Neural cell (in vitro differentiated cells): ENCODE measurements at regions not wholly inside any gene's neighbourhood (a gene's known extent, or its start where the extent isn't known, plus 50 kb on each side); places are given as distances from the start of the nearest gene placed in this dataset.

Experiments
- H2AFZ ChIP-seq: fragments of 200-600, 300-800 bp; sonication (generic), shearing (Covaris generic); 2 replicates; pipeline ENCODE4 v1.6.0; 2014; ENCODE audit warnings: low read depth, mild to moderate bottlenecking, antibody characterized with exemption, low read length, moderate library complexity
- H3F3A ChIP-seq: fragments of 200-600 bp; shearing (Covaris generic); 2 replicates; pipeline ENCODE4 v1.6.1; 2016; ENCODE audit warnings: mild to moderate bottlenecking, moderate library complexity, mixed read lengths, antibody characterized with exemption, low read length; ENCODE audit not compliant: insufficient read depth, poor library complexity, severe bottlenecking
- H3K27ac ChIP-seq: fragments of 200-600, 300-800 bp; sonication (generic), shearing (Covaris generic); 2 replicates; pipeline ENCODE4 v1.5.1; 2014; ENCODE audit warnings: mild to moderate bottlenecking, low read length, moderate library complexity
- H3K27me3 ChIP-seq: fragments of 300-800, 200-600 bp; sonication (generic), shearing (Covaris generic); 2 replicates; pipeline ENCODE4 v1.6.0; 2014; ENCODE audit warnings: mild to moderate bottlenecking, low read depth, low read length, moderate library complexity; ENCODE audit not compliant: insufficient read depth
- H3K36me3 ChIP-seq: fragments of 300-800, 200-600 bp; sonication (generic), shearing (Covaris generic); 2 replicates; pipeline ENCODE4 v1.5.1; 2014; ENCODE audit warnings: mild to moderate bottlenecking, antibody characterized with exemption, low read length, moderate library complexity; ENCODE audit not compliant: insufficient read depth
- H3K4me2 ChIP-seq: fragments of 300-800, 200-600 bp; sonication (generic), shearing (Covaris generic); 2 replicates; pipeline ENCODE4 v1.6.0; 2014; ENCODE audit warnings: mild to moderate bottlenecking, low read length
- H3K4me3 ChIP-seq: fragments of 300-800, 200-600 bp; sonication (generic), shearing (Covaris generic); 2 replicates; pipeline ENCODE4 v1.5.1; 2014; ENCODE audit warnings: mild to moderate bottlenecking, low read length, moderate library complexity
- H3K79me2 ChIP-seq: fragments of 200-600 bp; shearing (Covaris generic); replicated peaks from 2 replicates; pipeline ENCODE4 v1.6.0; 2014; ENCODE audit warnings: mild to moderate bottlenecking, low read length, moderate library complexity; ENCODE audit not compliant: insufficient read depth
- H3K9ac ChIP-seq: fragments of 300-800, 200-600 bp; sonication (generic), shearing (Covaris generic); 2 replicates; pipeline ENCODE4 v1.6.1; 2016; ENCODE audit warnings: mild to moderate bottlenecking, low read length, mixed read lengths
- H3K9me2 ChIP-seq: fragments of 200-600 bp; shearing (Covaris generic); 2 replicates; pipeline ENCODE4 v1.6.1; 2016; ENCODE audit warnings: mild to moderate bottlenecking, low read length, mixed read lengths; ENCODE audit not compliant: insufficient read depth
- H3K9me3 ChIP-seq: fragments of 200-600, 300-800 bp; sonication (generic), shearing (Covaris generic); 2 replicates; pipeline ENCODE4 v1.6.1; 2016; ENCODE audit warnings: mild to moderate bottlenecking, mixed run types, low read length, moderate library complexity, mixed read lengths
- H4K20me1 ChIP-seq: fragments of 200-600 bp; shearing (Covaris generic); 2 replicates; pipeline ENCODE4 v1.6.1; 2016; ENCODE audit warnings: mild to moderate bottlenecking, mixed run types; ENCODE audit not compliant: insufficient read depth
- EP300 ChIP-seq: fragments of 450-650 bp; conservative IDR thresholded peaks from 2 replicates; pipeline ENCODE4 v1.6.1; 2014; ENCODE audit warnings: antibody characterized with exemption, mild to moderate bottlenecking, moderate library complexity; ENCODE audit not compliant: poor library complexity, severe bottlenecking
- EZH2 ChIP-seq: fragments of 200-600, 300-800 bp; shearing (Covaris generic), sonication (generic); IDR thresholded peaks from 2 replicates; pipeline ENCODE4 v1.6.1; 2014; ENCODE audit warnings: antibody characterized with exemption, low read length, borderline replicate concordance, mild to moderate bottlenecking; ENCODE audit not compliant: insufficient read depth, poor library complexity, severe bottlenecking
- MXI1 ChIP-seq: fragments of 450-650 bp; conservative IDR thresholded peaks from 2 replicates; pipeline ENCODE4 v1.6.1; 2014; ENCODE audit warnings: antibody characterized with exemption, mild to moderate bottlenecking; ENCODE audit not compliant: poor library complexity, severe bottlenecking
- POLR2AphosphoS5 ChIP-seq: IDR thresholded peaks from 2 replicates; pipeline ENCODE4 v1.6.1; 2012
- RAD21 ChIP-seq: fragments of 450-650 bp; conservative IDR thresholded peaks from 2 replicates; pipeline ENCODE4 v1.6.1; 2014; ENCODE audit warnings: antibody characterized with exemption, mild to moderate bottlenecking, moderate library complexity
- SMC3 ChIP-seq: fragments of 450-650 bp; conservative IDR thresholded peaks from 2 replicates; pipeline ENCODE4 v1.6.1; 2014; ENCODE audit warnings: antibody characterized with exemption, mild to moderate bottlenecking, moderate library complexity; ENCODE audit not compliant: poor library complexity
- TAF1 ChIP-seq: IDR thresholded peaks from 2 replicates; pipeline ENCODE4 v1.6.1; 2012; ENCODE audit warnings: low read depth
- TF ChIP-seq, protein P1 (sequence below): fragments of 450-650 bp; IDR thresholded peaks from 2 replicates; pipeline ENCODE4 v1.5.1; 2014; ENCODE audit warnings: antibody characterized with exemption, mild to moderate bottlenecking, moderate library complexity; ENCODE audit not compliant: poor library complexity, severe bottlenecking
- TF ChIP-seq, protein P2 (sequence below): IDR thresholded peaks from 2 replicates; pipeline ENCODE4 v1.6.1; 2012; ENCODE audit warnings: borderline replicate concordance

- H3K4me2 ChIP-seq, result no peak overlapping the region
- no peaks in the 10 kb centered on the region for H3F3A ChIP-seq
- no peak for TF ChIP-seq TAF1
- no peak for TF ChIP-seq MXI1
- TF ChIP-seq EZH2, result no peak
- TF ChIP-seq EP300, result no peak
- TF ChIP-seq SMC3, result no peak
- TF ChIP-seq, protein P1, sequence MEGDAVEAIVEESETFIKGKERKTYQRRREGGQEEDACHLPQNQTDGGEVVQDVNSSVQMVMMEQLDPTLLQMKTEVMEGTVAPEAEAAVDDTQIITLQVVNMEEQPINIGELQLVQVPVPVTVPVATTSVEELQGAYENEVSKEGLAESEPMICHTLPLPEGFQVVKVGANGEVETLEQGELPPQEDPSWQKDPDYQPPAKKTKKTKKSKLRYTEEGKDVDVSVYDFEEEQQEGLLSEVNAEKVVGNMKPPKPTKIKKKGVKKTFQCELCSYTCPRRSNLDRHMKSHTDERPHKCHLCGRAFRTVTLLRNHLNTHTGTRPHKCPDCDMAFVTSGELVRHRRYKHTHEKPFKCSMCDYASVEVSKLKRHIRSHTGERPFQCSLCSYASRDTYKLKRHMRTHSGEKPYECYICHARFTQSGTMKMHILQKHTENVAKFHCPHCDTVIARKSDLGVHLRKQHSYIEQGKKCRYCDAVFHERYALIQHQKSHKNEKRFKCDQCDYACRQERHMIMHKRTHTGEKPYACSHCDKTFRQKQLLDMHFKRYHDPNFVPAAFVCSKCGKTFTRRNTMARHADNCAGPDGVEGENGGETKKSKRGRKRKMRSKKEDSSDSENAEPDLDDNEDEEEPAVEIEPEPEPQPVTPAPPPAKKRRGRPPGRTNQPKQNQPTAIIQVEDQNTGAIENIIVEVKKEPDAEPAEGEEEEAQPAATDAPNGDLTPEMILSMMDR, result no peak
Observed at GRCh38 chr1:82219841-82220240, 419.1 kb downstream of the ADGRL2 start.

GRCh38 chr1:82218846-82219245 lies 418.1 kb downstream of the ADGRL2 start:
- Histone ChIP-seq H3K27ac (no peak overlapping the region), H3K36me3 (no peaks in the 10 kb centered on the region), H3K27me3 (no peaks in the 10 kb centered on the region), H3K9me2 (no peaks in the 10 kb centered on the region), H4K20me1 (no peaks in the 10 kb centered on the region), H2AFZ (no peak overlapping the region), H3K9ac (no peak overlapping the region), H3K79me2 (no peaks in the 10 kb centered on the region), H3F3A (no peaks in the 10 kb centered on the region), H3K4me3 (no peak overlapping the region), H3K9me3 (no peaks in the 10 kb centered on the region), H3K4me2 (no peak overlapping the region)
- no peak for TF ChIP-seq MXI1
- TF ChIP-seq EP300, result no peak
- TF ChIP-seq, protein P2, sequence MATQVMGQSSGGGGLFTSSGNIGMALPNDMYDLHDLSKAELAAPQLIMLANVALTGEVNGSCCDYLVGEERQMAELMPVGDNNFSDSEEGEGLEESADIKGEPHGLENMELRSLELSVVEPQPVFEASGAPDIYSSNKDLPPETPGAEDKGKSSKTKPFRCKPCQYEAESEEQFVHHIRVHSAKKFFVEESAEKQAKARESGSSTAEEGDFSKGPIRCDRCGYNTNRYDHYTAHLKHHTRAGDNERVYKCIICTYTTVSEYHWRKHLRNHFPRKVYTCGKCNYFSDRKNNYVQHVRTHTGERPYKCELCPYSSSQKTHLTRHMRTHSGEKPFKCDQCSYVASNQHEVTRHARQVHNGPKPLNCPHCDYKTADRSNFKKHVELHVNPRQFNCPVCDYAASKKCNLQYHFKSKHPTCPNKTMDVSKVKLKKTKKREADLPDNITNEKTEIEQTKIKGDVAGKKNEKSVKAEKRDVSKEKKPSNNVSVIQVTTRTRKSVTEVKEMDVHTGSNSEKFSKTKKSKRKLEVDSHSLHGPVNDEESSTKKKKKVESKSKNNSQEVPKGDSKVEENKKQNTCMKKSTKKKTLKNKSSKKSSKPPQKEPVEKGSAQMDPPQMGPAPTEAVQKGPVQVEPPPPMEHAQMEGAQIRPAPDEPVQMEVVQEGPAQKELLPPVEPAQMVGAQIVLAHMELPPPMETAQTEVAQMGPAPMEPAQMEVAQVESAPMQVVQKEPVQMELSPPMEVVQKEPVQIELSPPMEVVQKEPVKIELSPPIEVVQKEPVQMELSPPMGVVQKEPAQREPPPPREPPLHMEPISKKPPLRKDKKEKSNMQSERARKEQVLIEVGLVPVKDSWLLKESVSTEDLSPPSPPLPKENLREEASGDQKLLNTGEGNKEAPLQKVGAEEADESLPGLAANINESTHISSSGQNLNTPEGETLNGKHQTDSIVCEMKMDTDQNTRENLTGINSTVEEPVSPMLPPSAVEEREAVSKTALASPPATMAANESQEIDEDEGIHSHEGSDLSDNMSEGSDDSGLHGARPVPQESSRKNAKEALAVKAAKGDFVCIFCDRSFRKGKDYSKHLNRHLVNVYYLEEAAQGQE, result no peak
- no peak for TF ChIP-seq POLR2AphosphoS5
- TF ChIP-seq, protein P1, result no peak
- TF ChIP-seq RAD21, result no peak

More at GRCh38 chr1:82219841-82220240, 419.1 kb downstream of the ADGRL2 start:
- H2AFZ ChIP-seq, result no peak overlapping the region
- H3K79me2 ChIP-seq, result no peaks in the 10 kb centered on the region
- H3K9me2 ChIP-seq, result no peaks in the 10 kb centered on the region
- H3K27me3 ChIP-seq, result no peaks in the 10 kb centered on the region
- no peaks in the 10 kb centered on the region for H4K20me1 ChIP-seq
- no peak overlapping the region for H3K27ac ChIP-seq
- no peaks in the 10 kb centered on the region for H3K9me3 ChIP-seq
- no peak overlapping the region for H3K4me3 ChIP-seq
- H3K9ac ChIP-seq, result no peak overlapping the region
- no peaks in the 10 kb centered on the region for H3K36me3 ChIP-seq
